Right lobe of liver (tissue), 6 donors: ENCODE measurements at regions not wholly inside any gene's neighbourhood (a gene's known extent, or its start where the extent isn't known, plus 50 kb on each side); places are given as distances from the start of the nearest gene placed in this dataset.

Source experiments
- ATAC-seq, 4 donors: fragments of 200-7000 bp; cut with Tn5 transposase; one replicate each; pipeline ENCODE4 v1.9.1; 2020; ENCODE audit warnings: mild to moderate bottlenecking in 4 of 4, moderate library complexity in 4 of 4
- DNase-seq, 3 donors: peaks; one replicate each; pipeline ENCODE4 v3.0.0-alpha.2; 2020
- H3K27ac ChIP-seq, 3 donors: fragments of 200-600 bp; one replicate each; pipeline ENCODE4 v1.8.0; 2022
- H3K27me3 ChIP-seq, 2 donors: fragments of 200-600 bp; one replicate each; pipeline ENCODE4 v1.8.0; 2022
- H3K36me3 ChIP-seq, 4 donors: fragments of 200-600 bp; sonication (generic) in 1 of 4; one replicate each; pipeline versions ENCODE4 v1.5.1 to v1.8.0; 2017 to 2022; ENCODE audit warnings: control low read depth in 1 of 4
- H3K4me1 ChIP-seq, 4 donors: fragments of 200-600 bp; sonication (generic) in 1 of 4; one replicate each; pipeline versions ENCODE4 v1.5.1 to v1.8.0; 2017 to 2022; ENCODE audit warnings: control low read depth in 1 of 4
- H3K4me3 ChIP-seq, 3 donors: fragments of 200-600 bp; one replicate each; pipeline ENCODE4 v1.8.0; 2022
- H3K9me3 ChIP-seq, 4 donors: fragments of 200-600 bp; sonication (generic) in 1 of 4; one replicate each; pipeline versions ENCODE4 v1.5.1 to v1.8.0; 2017 to 2022; ENCODE audit warnings: control low read depth in 1 of 4
- POLR2A ChIP-seq: fragments of 450-650 bp; IDR thresholded peaks from one replicate; pipeline ENCODE4 v1.6.1; 2017; ENCODE audit warnings: antibody characterized with exemption, mild to moderate bottlenecking
- WGBS: methylation state at CpG from one replicate; pipeline ENCODE4 v1.1.6; 2018; ENCODE audit warnings: low coverage, low lambda C conversion rate; ENCODE audit not compliant: insufficient coverage; ENCODE audit errors: missing lambda C conversion rate; 5-methylcytosine and 5-hydroxymethylcytosine counted together
- intact Hi-C, 2 donors: fragments of 100-400 bp; cut with DNase I; formaldehyde crosslinking; loops; one replicate each; pipeline versions ENCODE4 v1.11.2 to v1.14.1; 2022
- TF ChIP-seq, protein P1 (sequence below), 4 donors: fragments of 200-600 bp in 3 of 4; fragments of 450-650 bp in 1 of 4; IDR thresholded peaks; one replicate each; pipeline versions ENCODE4 v1.5.1 to v1.8.0; 2016 to 2022; ENCODE audit warnings: antibody characterized with exemption in 4 of 4, mild to moderate bottlenecking in 2 of 4
- donor health status: DM: no; HTN: yes; CAD: no.
- donor health status: DM: no; HTN: no; CAD: no.
- donor health status: DM: no; HTN: no; CAD: no.
- donor health status: DM: no; HTN: yes; CAD: no.
- donor health status: DM: no; HTN: yes; CAD: no.

GRCh38 chr4:188858696-188859095 lies 719.5 kb downstream of the TRIML1 start:
- ATAC-seq (no peak), DNase-seq (no peak)
- Histone ChIP-seq H3K27ac (no peak overlapping the region), H3K4me3 (no peak overlapping the region), H3K9me3 (peaks cover 0 to 2% (median 0%) of the 10 kb centered on the region in 4 donors), H3K27me3 (no peaks in the 10 kb centered on the region), H3K4me1 (no peaks in the 10 kb centered on the region), H3K36me3 (no peaks in the 10 kb centered on the region)
- intact Hi-C loops, result no loop called here
- WGBS, result 22% methylated on average over 1 of the region's 1 CpG
- TF ChIP-seq, protein P1, sequence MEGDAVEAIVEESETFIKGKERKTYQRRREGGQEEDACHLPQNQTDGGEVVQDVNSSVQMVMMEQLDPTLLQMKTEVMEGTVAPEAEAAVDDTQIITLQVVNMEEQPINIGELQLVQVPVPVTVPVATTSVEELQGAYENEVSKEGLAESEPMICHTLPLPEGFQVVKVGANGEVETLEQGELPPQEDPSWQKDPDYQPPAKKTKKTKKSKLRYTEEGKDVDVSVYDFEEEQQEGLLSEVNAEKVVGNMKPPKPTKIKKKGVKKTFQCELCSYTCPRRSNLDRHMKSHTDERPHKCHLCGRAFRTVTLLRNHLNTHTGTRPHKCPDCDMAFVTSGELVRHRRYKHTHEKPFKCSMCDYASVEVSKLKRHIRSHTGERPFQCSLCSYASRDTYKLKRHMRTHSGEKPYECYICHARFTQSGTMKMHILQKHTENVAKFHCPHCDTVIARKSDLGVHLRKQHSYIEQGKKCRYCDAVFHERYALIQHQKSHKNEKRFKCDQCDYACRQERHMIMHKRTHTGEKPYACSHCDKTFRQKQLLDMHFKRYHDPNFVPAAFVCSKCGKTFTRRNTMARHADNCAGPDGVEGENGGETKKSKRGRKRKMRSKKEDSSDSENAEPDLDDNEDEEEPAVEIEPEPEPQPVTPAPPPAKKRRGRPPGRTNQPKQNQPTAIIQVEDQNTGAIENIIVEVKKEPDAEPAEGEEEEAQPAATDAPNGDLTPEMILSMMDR (IDR thresholded peaks at IDR 0.05), result no peak
- no peak for TF ChIP-seq POLR2A

- DNase-seq (no peak), ATAC-seq (no peak)
- Histone ChIP-seq H3K27ac (no peak overlapping the region), H3K36me3 (no peaks in the 10 kb centered on the region), H3K27me3 (no peaks in the 10 kb centered on the region), H3K4me1 (no peaks in the 10 kb centered on the region), H3K4me3 (no peak overlapping the region), H3K9me3 (no peaks in the 10 kb centered on the region)
- intact Hi-C loops, result no loop called here
- TF ChIP-seq POLR2A, result no peak
- TF ChIP-seq, protein P1 (IDR thresholded peaks at IDR 0.05), result no peak
- WGBS, result 35% methylated on average over 10 of the region's 10 CpGs
These were observed 725.5 kb downstream of the TRIML1 start for GRCh38 chr4:188864741-188865140.

DNA sequence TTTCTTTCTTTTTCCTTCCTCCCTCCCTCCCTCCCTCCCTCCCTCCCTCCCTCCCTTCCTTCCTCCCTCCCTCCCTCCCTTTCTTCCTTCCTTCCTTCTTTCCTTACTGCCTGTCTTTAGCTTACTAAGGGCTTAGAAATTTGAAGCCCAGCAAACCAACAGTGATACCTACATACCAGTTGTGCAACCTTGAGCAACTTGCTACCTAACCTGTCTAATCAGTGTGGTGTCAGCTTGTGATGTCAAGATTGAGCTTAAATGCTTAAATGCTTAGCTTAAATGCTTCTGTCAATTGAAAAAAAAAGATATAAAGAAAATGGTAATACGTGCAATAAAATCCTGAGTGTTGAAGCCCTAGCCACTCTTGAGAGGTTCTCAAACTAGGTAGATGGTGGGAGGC lies 728.6 kb downstream of the TRIML1 start:
- DNase-seq (no peak), ATAC-seq (no peak)
- H3K36me3 ChIP-seq, result no peaks in the 10 kb centered on the region
- WGBS, result 0% methylated on average over 1 of the region's 1 CpG
- no peak overlapping the region for H3K27ac ChIP-seq
- H3K27me3 ChIP-seq, result no peaks in the 10 kb centered on the region
- intact Hi-C loops, result no loop called here
- no peaks in the 10 kb centered on the region for H3K9me3 ChIP-seq
- TF ChIP-seq, protein P1 (IDR thresholded peaks at IDR 0.05), result no peak
- no peak for TF ChIP-seq POLR2A
- no peaks in the 10 kb centered on the region for H3K4me1 ChIP-seq
- no peak overlapping the region for H3K4me3 ChIP-seq

- H3K9me3 ChIP-seq, result no peaks in the 10 kb centered on the region
- no peak overlapping the region for H3K4me3 ChIP-seq
- intact Hi-C loops, result no loop called here
- H3K4me1 ChIP-seq, result no peaks in the 10 kb centered on the region
- TF ChIP-seq, protein P1 (IDR thresholded peaks at IDR 0.05), result no peak
- no peak for TF ChIP-seq POLR2A
- H3K27ac ChIP-seq, result no peak overlapping the region
- H3K36me3 ChIP-seq, result no peaks in the 10 kb centered on the region
- ATAC-seq (no peak), DNase-seq (no peak)
- WGBS, result 50% methylated on average over 5 of the region's 8 CpGs
- no peaks in the 10 kb centered on the region for H3K27me3 ChIP-seq
These were observed 730.3 kb downstream of the TRIML1 start for GRCh38 chr4:188869581-188869980.

GRCh38 chr4:188872809-188873208 lies 733.6 kb downstream of the TRIML1 start:
- no peaks in the 10 kb centered on the region for H3K27me3 ChIP-seq
- H3K9me3 ChIP-seq, result no peaks in the 10 kb centered on the region
- H3K27ac ChIP-seq, result no peak overlapping the region
- DNase-seq, result no peak
- TF ChIP-seq, protein P1 (IDR thresholded peaks at IDR 0.05), result no peak
- TF ChIP-seq POLR2A, result no peak
- intact Hi-C loops, result no loop called here
- no peaks in the 10 kb centered on the region for H3K36me3 ChIP-seq
- no peak overlapping the region for H3K4me3 ChIP-seq
- peak in 1 of 4 donors; percentile 51 for ATAC-seq
- H3K4me1 ChIP-seq, result no peaks in the 10 kb centered on the region
- 76% methylated on average over 4 of the region's 13 CpGs for WGBS
